DND-41 (cell line): ENCODE measurements at regions not wholly inside any gene's neighbourhood (a gene's known extent, or its start where the extent isn't known, plus 50 kb on each side); places are given as distances from the start of the nearest gene placed in this dataset.

Experiments
- EZH2 ChIP-seq: IDR thresholded peaks from 3 replicates; pipeline ENCODE4 v1.6.1; 2012; ENCODE audit warnings: borderline replicate concordance, low read depth, mild to moderate bottlenecking, moderate library complexity, low read length, inconsistent platforms; ENCODE audit not compliant: severe bottlenecking
- TF ChIP-seq, protein P1 (sequence below): IDR thresholded peaks from 2 replicates; pipeline ENCODE4 v1.5.1; 2012; ENCODE audit warnings: borderline replicate concordance, low read length, moderate library complexity, mild to moderate bottlenecking; ENCODE audit not compliant: poor library complexity, severe bottlenecking; ENCODE audit errors: extremely low read depth

DNA sequence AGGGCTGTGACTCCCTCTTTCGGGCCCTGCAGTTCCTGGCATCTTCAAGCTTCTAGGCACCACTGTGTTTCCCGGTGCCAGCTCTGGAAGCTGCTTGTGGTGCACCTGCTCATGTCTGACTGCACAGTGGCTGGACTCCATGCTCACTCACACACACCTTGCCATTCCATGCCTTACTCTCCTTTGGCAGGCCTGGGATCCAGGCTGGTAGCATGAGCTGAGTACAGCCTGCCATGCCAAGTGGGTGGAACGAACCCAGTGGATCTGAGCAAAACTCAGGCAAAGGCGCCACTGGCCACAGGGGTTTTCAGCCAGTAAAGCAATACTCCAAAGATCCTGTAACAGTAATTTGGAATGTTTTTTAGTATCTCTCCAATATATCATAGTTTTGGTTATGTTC lies 902.7 kb upstream of the USP15 start:
- TF ChIP-seq, protein P1, sequence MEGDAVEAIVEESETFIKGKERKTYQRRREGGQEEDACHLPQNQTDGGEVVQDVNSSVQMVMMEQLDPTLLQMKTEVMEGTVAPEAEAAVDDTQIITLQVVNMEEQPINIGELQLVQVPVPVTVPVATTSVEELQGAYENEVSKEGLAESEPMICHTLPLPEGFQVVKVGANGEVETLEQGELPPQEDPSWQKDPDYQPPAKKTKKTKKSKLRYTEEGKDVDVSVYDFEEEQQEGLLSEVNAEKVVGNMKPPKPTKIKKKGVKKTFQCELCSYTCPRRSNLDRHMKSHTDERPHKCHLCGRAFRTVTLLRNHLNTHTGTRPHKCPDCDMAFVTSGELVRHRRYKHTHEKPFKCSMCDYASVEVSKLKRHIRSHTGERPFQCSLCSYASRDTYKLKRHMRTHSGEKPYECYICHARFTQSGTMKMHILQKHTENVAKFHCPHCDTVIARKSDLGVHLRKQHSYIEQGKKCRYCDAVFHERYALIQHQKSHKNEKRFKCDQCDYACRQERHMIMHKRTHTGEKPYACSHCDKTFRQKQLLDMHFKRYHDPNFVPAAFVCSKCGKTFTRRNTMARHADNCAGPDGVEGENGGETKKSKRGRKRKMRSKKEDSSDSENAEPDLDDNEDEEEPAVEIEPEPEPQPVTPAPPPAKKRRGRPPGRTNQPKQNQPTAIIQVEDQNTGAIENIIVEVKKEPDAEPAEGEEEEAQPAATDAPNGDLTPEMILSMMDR, result no peak
- no peak for TF ChIP-seq EZH2
